Stomach (tissue), 4 donors: ENCODE measurements at regions not wholly inside any gene's neighbourhood (a gene's known extent, or its start where the extent isn't known, plus 50 kb on each side); places are given as distances from the start of the nearest gene placed in this dataset.

ENCODE experiments used
- CTCF ChIP-seq, 7 experiments: fragments of 450-650 bp in 4 of 7; fragments of 200-600 bp in 3 of 7; sonication (generic) in 3 of 7; IDR thresholded peaks; one replicate each; pipeline ENCODE4 v1.5.1; 2016 to 2019; ENCODE audit warnings: antibody characterized with exemption in 7 of 7, control low read depth in 2 of 7, mild to moderate bottlenecking in 1 of 7
- EP300 ChIP-seq: sonication (generic); formaldehyde crosslinking; IDR thresholded peaks from one replicate; pipeline ENCODE4 v1.6.1; 2017; ENCODE audit warnings: antibody characterized with exemption
- POLR2A ChIP-seq, 4 donors: fragments of 450-650 bp; IDR thresholded peaks; one replicate each; pipeline ENCODE4 v1.6.1; 2016; ENCODE audit warnings: antibody characterized with exemption in 4 of 4, control low read depth in 2 of 4, mild to moderate bottlenecking in 1 of 4, moderate library complexity in 1 of 4
- POLR2AphosphoS5 ChIP-seq, 3 donors: sonication (generic); formaldehyde crosslinking; IDR thresholded peaks; one replicate each; pipeline ENCODE4 v1.6.1; 2016; ENCODE audit warnings: antibody characterized with exemption in 3 of 3

GRCh38 chr21:22965455-22966135, 1967.4 kb downstream of the NCAM2 start:
- no peak for TF ChIP-seq POLR2A (IDR thresholded peaks at IDR 0.05)
- no peak for TF ChIP-seq CTCF (IDR thresholded peaks at IDR 0.05)
- no peak for TF ChIP-seq POLR2AphosphoS5 (IDR thresholded peaks at IDR 0.05)
- TF ChIP-seq EP300: no peak
